Neuronal stem cell (in vitro differentiated cells): ENCODE measurements at regions not wholly inside any gene's neighbourhood (a gene's known extent, or its start where the extent isn't known, plus 50 kb on each side); places are given as distances from the start of the nearest gene placed in this dataset.

ENCODE experiments used
- DNase-seq: peaks from one replicate; pipeline ENCODE4 v3.0.0-alpha.2; 2013; ENCODE audit warnings: low spot score
- H2AFZ ChIP-seq: one replicate; pipeline ENCODE4 v1.6.1; 2013; ENCODE audit warnings: mild to moderate bottlenecking, low read length, inconsistent platforms
- H2AK5ac ChIP-seq: 2 replicates; pipeline ENCODE4 v1.6.1; 2013; ENCODE audit warnings: low read depth, mild to moderate bottlenecking, inconsistent platforms, low read length, moderate library complexity, mixed read lengths
- H2BK120ac ChIP-seq: 2 replicates; pipeline ENCODE4 v1.6.1; 2013; ENCODE audit warnings: low read depth, mild to moderate bottlenecking, inconsistent platforms, low read length, moderate library complexity, mixed read lengths
- H2BK12ac ChIP-seq: one replicate; pipeline ENCODE4 v1.6.1; 2013; ENCODE audit warnings: low read length, inconsistent platforms
- H2BK15ac ChIP-seq: 2 replicates; pipeline ENCODE4 v1.6.1; 2013; ENCODE audit warnings: mild to moderate bottlenecking, low read length, inconsistent platforms, mixed read lengths
- H2BK5ac ChIP-seq: one replicate; pipeline ENCODE4 v1.6.1; 2013; ENCODE audit warnings: inconsistent platforms, mild to moderate bottlenecking, low read length, moderate library complexity
- H3K14ac ChIP-seq: one replicate; pipeline ENCODE4 v1.6.1; 2013; ENCODE audit warnings: low read length, inconsistent platforms
- H3K18ac ChIP-seq: 2 replicates; pipeline ENCODE4 v1.6.1; 2013; ENCODE audit warnings: low read length, inconsistent platforms
- H3K23ac ChIP-seq: 2 replicates; pipeline ENCODE4 v1.6.1; 2013; ENCODE audit warnings: low read depth, mild to moderate bottlenecking, mixed read lengths, low read length, inconsistent platforms; ENCODE audit not compliant: poor library complexity
- H3K27ac ChIP-seq: replicated peaks from 3 replicates; pipeline ENCODE4 v1.5.1; 2013; ENCODE audit warnings: low read length, inconsistent platforms
- H3K27me3 ChIP-seq, 3 experiments: 2 replicates each; pipeline ENCODE4 v1.6.1; 2013; ENCODE audit warnings: low read length in 3 of 3, mild to moderate bottlenecking in 2 of 3, inconsistent platforms in 1 of 3, low read depth in 1 of 3, mixed read lengths in 1 of 3, moderate library complexity in 1 of 3; ENCODE audit not compliant: control insufficient read depth in 3 of 3, insufficient read depth in 3 of 3
- H3K36me3 ChIP-seq, 2 donors: replicated peaks in 1 of 2; 2 replicates each; pipeline ENCODE4 v1.6.1; 2013; ENCODE audit warnings: low read length in 2 of 2; ENCODE audit not compliant: control insufficient read depth in 2 of 2, insufficient read depth in 2 of 2
- H3K4ac ChIP-seq: 2 replicates; pipeline ENCODE4 v1.6.1; 2013; ENCODE audit warnings: inconsistent platforms, mild to moderate bottlenecking, low read length, moderate library complexity
- H3K4me1 ChIP-seq, 2 donors: 1 replicate in 1 of 2; 2 replicates in 1 of 2; pipeline ENCODE4 v1.6.1; 2013; ENCODE audit warnings: low read length in 2 of 2, low read depth in 1 of 2; ENCODE audit not compliant: control insufficient read depth in 2 of 2, insufficient read depth in 1 of 2
- H3K4me2 ChIP-seq: one replicate; pipeline ENCODE4 v1.6.1; 2013; ENCODE audit warnings: mild to moderate bottlenecking, low read length, inconsistent platforms; ENCODE audit not compliant: insufficient read depth, poor library complexity, severe bottlenecking
- H3K4me3 ChIP-seq, 2 donors: 2 replicates each; pipeline ENCODE4 v1.5.1; 2013; ENCODE audit warnings: low read length in 2 of 2, mild to moderate bottlenecking in 2 of 2, inconsistent platforms in 1 of 2, moderate library complexity in 1 of 2
- H3K79me1 ChIP-seq: one replicate; pipeline ENCODE4 v1.6.1; 2013; ENCODE audit warnings: low read depth, mild to moderate bottlenecking, inconsistent platforms, low read length, moderate library complexity
- H3K9ac ChIP-seq: one replicate; pipeline ENCODE4 v1.6.1; 2013; ENCODE audit warnings: mild to moderate bottlenecking, low read depth, low read length, inconsistent platforms; ENCODE audit not compliant: poor library complexity
- H3K9me3 ChIP-seq, 2 donors: replicated peaks in 1 of 2; 2 replicates each; pipeline versions ENCODE3 to v1.6.1; 2013; ENCODE audit warnings: low read length in 2 of 2, mild to moderate bottlenecking in 2 of 2, inconsistent platforms in 1 of 2, low read depth in 1 of 2, mixed read lengths in 1 of 2, moderate library complexity in 1 of 2; ENCODE audit not compliant: control insufficient read depth in 2 of 2, insufficient read depth in 1 of 2
- H4K8ac ChIP-seq: one replicate; pipeline ENCODE4 v1.6.1; 2013; ENCODE audit warnings: low read depth, mild to moderate bottlenecking, inconsistent platforms, low read length, moderate library complexity
- H4K91ac ChIP-seq: one replicate; pipeline ENCODE4 v1.6.1; 2013; ENCODE audit warnings: low read length, low read depth, mild to moderate bottlenecking, inconsistent platforms; ENCODE audit not compliant: poor library complexity
- WGBS, 2 donors: extraction: QIAGEN DNeasy Blood & Tissue Kit; methylation state at CpG; one replicate each; pipeline ENCODE4 v1.1.7; 2013; ENCODE audit warnings: missing lambda C conversion rate in 2 of 2, mixed read lengths in 1 of 2; ENCODE audit not compliant: insufficient read length in 2 of 2, insufficient replicate concordance in 1 of 2; ENCODE audit errors: extremely low coverage in 2 of 2; 5-methylcytosine and 5-hydroxymethylcytosine counted together

- H2BK5ac ChIP-seq, result no peak overlapping the region
- H3K14ac ChIP-seq, result no peak overlapping the region
- H3K4me2 ChIP-seq, result no peak overlapping the region
- no peak overlapping the region for H3K23ac ChIP-seq
- H3K18ac ChIP-seq, result no peak overlapping the region
- H2BK15ac ChIP-seq, result no peak overlapping the region
- H3K4ac ChIP-seq, result no peak overlapping the region
- DNase-seq, result no peak
- no peak overlapping the region for H2AK5ac ChIP-seq
- H3K36me3 ChIP-seq, result no peaks in the 10 kb centered on the region
- no peak overlapping the region for H2BK12ac ChIP-seq
- no peaks in the 10 kb centered on the region for H3K27me3 ChIP-seq
- WGBS, 2 donors, result no CpG with 5 or more reads among the region's 4 CpGs
- no peak overlapping the region for H2BK120ac ChIP-seq
- H4K91ac ChIP-seq, result no peak overlapping the region
- no peaks in the 10 kb centered on the region for H3K79me1 ChIP-seq
- H3K4me1 ChIP-seq, result peaks cover 0 to 6% of the 10 kb centered on the region in 2 donors
- no peak overlapping the region for H3K9ac ChIP-seq
- H4K8ac ChIP-seq, result no peak overlapping the region
- H3K27ac ChIP-seq, result no peak overlapping the region
- H2AFZ ChIP-seq, result no peak overlapping the region
- H3K9me3 ChIP-seq, result no peaks in the 10 kb centered on the region
- H3K4me3 ChIP-seq, result no peak overlapping the region
Measured at GRCh38 chr2:104385743-104386142, 468.2 kb upstream of the POU3F3 start.

GRCh38 chr2:104388296-104388695 is 465.6 kb upstream of the POU3F3 start:
- no peak overlapping the region for H3K18ac ChIP-seq
- no peak overlapping the region for H3K4me2 ChIP-seq
- no peak overlapping the region for H2BK15ac ChIP-seq
- no peaks in the 10 kb centered on the region for H3K79me1 ChIP-seq
- H3K23ac ChIP-seq, result no peak overlapping the region
- H3K14ac ChIP-seq, result no peak overlapping the region
- no peak overlapping the region for H4K91ac ChIP-seq
- no peak overlapping the region for H3K4me3 ChIP-seq
- H3K27me3 ChIP-seq, result no peaks in the 10 kb centered on the region
- H2BK120ac ChIP-seq, result no peak overlapping the region
- H3K36me3 ChIP-seq, result no peaks in the 10 kb centered on the region
- WGBS, 2 donors, result no CpG with 5 or more reads among the region's 2 CpGs
- H4K8ac ChIP-seq, result no peak overlapping the region
- no peak overlapping the region for H2BK12ac ChIP-seq
- no peak overlapping the region for H3K4ac ChIP-seq
- no peak overlapping the region for H3K27ac ChIP-seq
- H2BK5ac ChIP-seq, result no peak overlapping the region
- H3K9ac ChIP-seq, result no peak overlapping the region
- H3K9me3 ChIP-seq, result no peaks in the 10 kb centered on the region
- H2AK5ac ChIP-seq, result no peak overlapping the region
- H2AFZ ChIP-seq, result peak overlapping the region; percentile 50
- peaks cover 0 to 6% of the 10 kb centered on the region in 2 donors for H3K4me1 ChIP-seq
- no peak for DNase-seq

- Histone ChIP-seq H2BK15ac (peak overlapping the region; percentile 67), H3K4me2 (no peak overlapping the region), H3K9me3 (no peaks in the 10 kb centered on the region), H3K4me1 (peaks cover 8 to 17% of the 10 kb centered on the region in 2 donors), H3K4me3 (no peak overlapping the region), H2AFZ (peak overlapping the region; percentile 72), H3K79me1 (no peaks in the 10 kb centered on the region), H2BK120ac (no peak overlapping the region), H3K27ac (no peak overlapping the region), H3K27me3 (no peaks in the 10 kb centered on the region), H3K18ac (peak overlapping the region; percentile 78), H3K9ac (no peak overlapping the region), H4K8ac (peak overlapping the region; percentile 82), H2BK5ac (no peak overlapping the region), H4K91ac (peak overlapping the region; percentile 79), H3K4ac (no peak overlapping the region), H3K36me3 (no peaks in the 10 kb centered on the region), H2BK12ac (no peak overlapping the region), H3K14ac (no peak overlapping the region), H3K23ac (no peak overlapping the region), H2AK5ac (peak overlapping the region; percentile 70)
- no peak for DNase-seq
- no CpG with 5 or more reads among the region's 3 CpGs for WGBS, 2 donors
Measured at GRCh38 chr2:104402825-104403224, 451.1 kb upstream of the POU3F3 start.

GRCh38 chr2:104404526-104404925 is 449.4 kb upstream of the POU3F3 start:
- Histone ChIP-seq H4K8ac (no peak overlapping the region), H3K14ac (no peak overlapping the region), H4K91ac (no peak overlapping the region), H3K23ac (no peak overlapping the region), H2BK12ac (no peak overlapping the region), H3K4me3 (no peak overlapping the region), H3K79me1 (no peaks in the 10 kb centered on the region), H3K9me3 (no peaks in the 10 kb centered on the region), H3K4me1 (peaks cover 10 to 24% of the 10 kb centered on the region in 2 donors), H2BK120ac (no peak overlapping the region), H2BK5ac (no peak overlapping the region), H2AK5ac (no peak overlapping the region), H2BK15ac (no peak overlapping the region), H3K27me3 (no peaks in the 10 kb centered on the region), H3K18ac (no peak overlapping the region), H3K9ac (no peak overlapping the region), H3K4ac (no peak overlapping the region), H2AFZ (no peak overlapping the region), H3K36me3 (no peaks in the 10 kb centered on the region), H3K4me2 (no peak overlapping the region), H3K27ac (no peak overlapping the region)
- no CpG with 5 or more reads among the region's 6 CpGs for WGBS, 2 donors
- no peak for DNase-seq
